Loucy (cell line): ENCODE measurements at regions not wholly inside any gene's neighbourhood (a gene's known extent, or its start where the extent isn't known, plus 50 kb on each side); places are given as distances from the start of the nearest gene placed in this dataset.

ENCODE experiments used
- CTCF ChIP-seq: fragments of 200-600 bp; sonication (generic); conservative IDR thresholded peaks from 2 replicates; pipeline ENCODE4 v1.5.1; 2014; ENCODE audit warnings: mild to moderate bottlenecking, antibody characterized with exemption, low read length
- EZH2phosphoT487 ChIP-seq: fragments of 200-600 bp; IDR thresholded peaks from 2 replicates; pipeline ENCODE4 v1.6.1; 2018; ENCODE audit warnings: antibody characterized with exemption, mild to moderate bottlenecking, moderate library complexity, borderline replicate concordance

- TF ChIP-seq CTCF (no peak), EZH2phosphoT487 (no peak)
Measured at GRCh38 chr11:38402063-38402462, 1804.0 kb upstream of the RAG2 start.
